Adrenal gland (tissue), 5 donors: ENCODE measurements at regions not wholly inside any gene's neighbourhood (a gene's known extent, or its start where the extent isn't known, plus 50 kb on each side); places are given as distances from the start of the nearest gene placed in this dataset.

Source experiments
- POLR2A ChIP-seq, 2 donors: fragments of 450-650 bp; IDR thresholded peaks; one replicate each; pipeline ENCODE4 v1.6.1; 2017; ENCODE audit warnings: antibody characterized with exemption in 2 of 2, mild to moderate bottlenecking in 2 of 2, moderate library complexity in 1 of 2
- TF ChIP-seq, protein P1 (sequence below), 6 experiments: fragments of 450-650 bp in 4 of 6; fragments of 200-600 bp in 2 of 6; sonication (generic) in 1 of 6; IDR thresholded peaks; 1 replicate in 5 of 6; 2 replicates in 1 of 6; pipeline versions ENCODE4 v1.5.1 to v1.8.0; 2016 to 2021; ENCODE audit warnings: antibody characterized with exemption in 6 of 6, mild to moderate bottlenecking in 2 of 6, moderate library complexity in 1 of 6
- donor health status: DM: no; HTN: no; CAD: no.

DNA sequence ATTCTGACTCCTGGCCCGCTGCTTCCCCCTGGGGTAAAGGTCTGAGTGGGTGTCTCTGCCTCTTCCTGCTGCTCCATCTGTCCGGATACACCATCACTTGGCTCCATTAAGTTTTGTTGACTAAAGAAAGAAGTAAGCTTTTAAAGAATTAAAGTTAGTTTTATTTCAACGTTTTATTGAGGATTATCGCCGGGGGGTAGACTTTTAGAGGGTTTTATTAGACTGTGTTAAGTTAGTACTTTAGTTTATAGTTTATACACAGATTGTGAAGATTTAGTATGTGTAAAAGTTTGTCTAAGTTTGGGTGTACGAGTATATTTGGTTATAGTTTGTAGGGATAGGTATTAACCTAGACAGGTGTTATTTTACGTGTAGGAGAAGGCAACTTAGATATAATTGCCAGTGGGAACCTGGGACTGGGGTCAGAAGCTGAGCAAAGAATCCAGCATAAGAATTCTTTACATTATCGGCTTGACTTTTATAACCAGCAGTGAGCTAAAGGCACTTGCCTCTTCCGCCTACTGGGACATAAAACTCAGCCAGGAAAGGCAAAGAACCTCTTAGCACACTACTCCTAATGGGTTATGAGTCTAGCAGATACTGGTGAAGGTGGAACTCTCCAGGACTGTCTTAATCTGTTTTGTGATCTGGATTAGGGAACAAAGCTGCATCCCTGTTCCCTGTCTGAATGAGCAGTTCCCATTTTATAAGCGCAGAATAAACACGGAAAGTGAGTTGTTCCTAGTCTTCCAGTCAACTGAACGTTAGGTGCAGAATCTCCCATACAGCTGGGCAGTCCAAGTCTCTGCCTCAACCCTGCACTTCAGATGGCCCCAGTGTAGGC, 131.3 kb downstream of the FAM43A start:
- TF ChIP-seq, protein P1, sequence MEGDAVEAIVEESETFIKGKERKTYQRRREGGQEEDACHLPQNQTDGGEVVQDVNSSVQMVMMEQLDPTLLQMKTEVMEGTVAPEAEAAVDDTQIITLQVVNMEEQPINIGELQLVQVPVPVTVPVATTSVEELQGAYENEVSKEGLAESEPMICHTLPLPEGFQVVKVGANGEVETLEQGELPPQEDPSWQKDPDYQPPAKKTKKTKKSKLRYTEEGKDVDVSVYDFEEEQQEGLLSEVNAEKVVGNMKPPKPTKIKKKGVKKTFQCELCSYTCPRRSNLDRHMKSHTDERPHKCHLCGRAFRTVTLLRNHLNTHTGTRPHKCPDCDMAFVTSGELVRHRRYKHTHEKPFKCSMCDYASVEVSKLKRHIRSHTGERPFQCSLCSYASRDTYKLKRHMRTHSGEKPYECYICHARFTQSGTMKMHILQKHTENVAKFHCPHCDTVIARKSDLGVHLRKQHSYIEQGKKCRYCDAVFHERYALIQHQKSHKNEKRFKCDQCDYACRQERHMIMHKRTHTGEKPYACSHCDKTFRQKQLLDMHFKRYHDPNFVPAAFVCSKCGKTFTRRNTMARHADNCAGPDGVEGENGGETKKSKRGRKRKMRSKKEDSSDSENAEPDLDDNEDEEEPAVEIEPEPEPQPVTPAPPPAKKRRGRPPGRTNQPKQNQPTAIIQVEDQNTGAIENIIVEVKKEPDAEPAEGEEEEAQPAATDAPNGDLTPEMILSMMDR (IDR thresholded peaks at IDR 0.05), result no peak
- no peak for TF ChIP-seq POLR2A (IDR thresholded peaks at IDR 0.05)
